ENCODE measurements at regions not wholly inside any gene's neighbourhood (a gene's known extent, or its start where the extent isn't known, plus 50 kb on each side); places are given as distances from the start of the nearest gene placed in this dataset.

DNA sequence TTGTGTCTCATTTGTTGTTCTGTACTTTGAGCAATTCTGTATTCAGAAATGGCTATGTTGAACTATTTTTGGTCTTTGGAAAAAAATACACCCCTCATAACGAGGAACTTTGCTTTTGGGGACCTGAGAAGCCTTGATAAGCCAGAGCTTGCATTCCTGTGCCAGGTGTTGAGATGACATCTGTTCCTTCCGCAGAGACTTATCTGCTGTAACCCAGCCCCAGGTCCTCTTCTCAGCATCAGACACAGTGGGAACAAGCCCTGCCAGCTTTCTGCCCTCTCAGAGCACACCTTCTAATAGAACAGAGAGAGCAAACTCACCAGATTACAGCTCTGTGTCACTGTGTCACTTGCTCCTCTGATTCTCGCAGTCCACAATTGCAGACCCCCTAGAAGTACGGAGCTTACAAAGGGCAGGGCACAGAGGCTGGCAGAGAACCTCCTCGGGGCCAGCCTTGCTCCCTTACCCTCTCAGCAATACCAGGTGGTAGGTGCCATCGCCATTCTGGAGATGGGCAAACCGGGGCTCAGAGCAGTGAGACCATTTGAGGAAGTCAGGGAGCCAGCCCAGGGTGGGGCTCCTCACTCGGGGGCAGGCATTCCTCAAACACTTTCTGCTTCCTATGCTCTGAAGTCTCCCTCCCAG is 97.4 kb downstream of the DDX1 start:
- TF ChIP-seq, protein P1, sequence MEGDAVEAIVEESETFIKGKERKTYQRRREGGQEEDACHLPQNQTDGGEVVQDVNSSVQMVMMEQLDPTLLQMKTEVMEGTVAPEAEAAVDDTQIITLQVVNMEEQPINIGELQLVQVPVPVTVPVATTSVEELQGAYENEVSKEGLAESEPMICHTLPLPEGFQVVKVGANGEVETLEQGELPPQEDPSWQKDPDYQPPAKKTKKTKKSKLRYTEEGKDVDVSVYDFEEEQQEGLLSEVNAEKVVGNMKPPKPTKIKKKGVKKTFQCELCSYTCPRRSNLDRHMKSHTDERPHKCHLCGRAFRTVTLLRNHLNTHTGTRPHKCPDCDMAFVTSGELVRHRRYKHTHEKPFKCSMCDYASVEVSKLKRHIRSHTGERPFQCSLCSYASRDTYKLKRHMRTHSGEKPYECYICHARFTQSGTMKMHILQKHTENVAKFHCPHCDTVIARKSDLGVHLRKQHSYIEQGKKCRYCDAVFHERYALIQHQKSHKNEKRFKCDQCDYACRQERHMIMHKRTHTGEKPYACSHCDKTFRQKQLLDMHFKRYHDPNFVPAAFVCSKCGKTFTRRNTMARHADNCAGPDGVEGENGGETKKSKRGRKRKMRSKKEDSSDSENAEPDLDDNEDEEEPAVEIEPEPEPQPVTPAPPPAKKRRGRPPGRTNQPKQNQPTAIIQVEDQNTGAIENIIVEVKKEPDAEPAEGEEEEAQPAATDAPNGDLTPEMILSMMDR (IDR thresholded peaks at IDR 0.05; ENCODE audit: low read length) = no peak
- TF ChIP-seq EZH2phosphoT487 (IDR thresholded peaks at IDR 0.05; ENCODE audit: low read length) (no peak), EZH2 (optimal IDR thresholded peaks at IDR 0.05; ENCODE audit: low read depth, low read length) (no peak)
